Esophagus muscularis mucosa (tissue), 4 donors: ENCODE measurements at regions not wholly inside any gene's neighbourhood (a gene's known extent, or its start where the extent isn't known, plus 50 kb on each side); places are given as distances from the start of the nearest gene placed in this dataset.

ENCODE experiments used
- EP300 ChIP-seq: sonication (generic); formaldehyde crosslinking; IDR thresholded peaks from one replicate; pipeline ENCODE4 v1.6.1; 2017; ENCODE audit warnings: antibody characterized with exemption
- POLR2A ChIP-seq: fragments of 450-650 bp; IDR thresholded peaks from one replicate; pipeline ENCODE4 v1.6.1; 2017; ENCODE audit warnings: antibody characterized with exemption, moderate library complexity, mild to moderate bottlenecking, low read depth
- TF ChIP-seq, protein P1 (sequence below), 3 experiments: fragments of 200-600 bp in 2 of 3; fragments of 450-650 bp in 1 of 3; sonication (generic) in 2 of 3; IDR thresholded peaks; one replicate each; pipeline ENCODE4 v1.5.1; 2017 to 2019; ENCODE audit warnings: antibody characterized with exemption in 3 of 3, mild to moderate bottlenecking in 2 of 3, moderate library complexity in 1 of 3

DNA sequence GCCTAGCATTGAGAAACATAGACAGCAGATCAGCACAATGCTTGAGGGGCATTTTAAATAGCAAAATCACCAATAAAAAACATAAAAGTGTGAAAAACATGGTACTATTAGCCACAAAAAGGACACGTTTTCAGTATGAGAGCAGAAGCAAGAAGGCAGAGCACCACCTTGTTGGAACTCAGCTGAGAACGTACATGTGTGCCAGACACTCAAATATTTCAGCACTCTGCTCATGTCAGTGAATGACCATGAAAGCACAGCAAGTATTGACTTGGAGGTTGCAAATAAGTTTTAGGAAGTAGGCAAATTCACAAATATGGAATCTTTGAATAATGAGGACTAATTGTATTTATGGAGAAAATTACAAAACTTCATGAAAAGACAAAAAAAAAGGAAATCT is 193.4 kb upstream of the PKN2 start:
- TF ChIP-seq POLR2A (no peak), EP300 (no peak)
- TF ChIP-seq, protein P1, sequence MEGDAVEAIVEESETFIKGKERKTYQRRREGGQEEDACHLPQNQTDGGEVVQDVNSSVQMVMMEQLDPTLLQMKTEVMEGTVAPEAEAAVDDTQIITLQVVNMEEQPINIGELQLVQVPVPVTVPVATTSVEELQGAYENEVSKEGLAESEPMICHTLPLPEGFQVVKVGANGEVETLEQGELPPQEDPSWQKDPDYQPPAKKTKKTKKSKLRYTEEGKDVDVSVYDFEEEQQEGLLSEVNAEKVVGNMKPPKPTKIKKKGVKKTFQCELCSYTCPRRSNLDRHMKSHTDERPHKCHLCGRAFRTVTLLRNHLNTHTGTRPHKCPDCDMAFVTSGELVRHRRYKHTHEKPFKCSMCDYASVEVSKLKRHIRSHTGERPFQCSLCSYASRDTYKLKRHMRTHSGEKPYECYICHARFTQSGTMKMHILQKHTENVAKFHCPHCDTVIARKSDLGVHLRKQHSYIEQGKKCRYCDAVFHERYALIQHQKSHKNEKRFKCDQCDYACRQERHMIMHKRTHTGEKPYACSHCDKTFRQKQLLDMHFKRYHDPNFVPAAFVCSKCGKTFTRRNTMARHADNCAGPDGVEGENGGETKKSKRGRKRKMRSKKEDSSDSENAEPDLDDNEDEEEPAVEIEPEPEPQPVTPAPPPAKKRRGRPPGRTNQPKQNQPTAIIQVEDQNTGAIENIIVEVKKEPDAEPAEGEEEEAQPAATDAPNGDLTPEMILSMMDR (IDR thresholded peaks at IDR 0.05): no peak
